Cardiac septum (tissue), 1 donor: ENCODE measurements at regions not wholly inside any gene's neighbourhood (a gene's known extent, or its start where the extent isn't known, plus 50 kb on each side); places are given as distances from the start of the nearest gene placed in this dataset.

ENCODE experiments used
- DNase-seq: peaks from one replicate; pipeline ENCODE4 v3.0.0-alpha.2; 2020; ENCODE audit warnings: low spot score
- intact Hi-C: fragments of 100-400 bp; cut with DNase I; formaldehyde crosslinking; loops from one replicate; pipeline ENCODE4 v1.14.0; 2022
- donor health status: DM: no; HTN: no; CAD: no.

DNA sequence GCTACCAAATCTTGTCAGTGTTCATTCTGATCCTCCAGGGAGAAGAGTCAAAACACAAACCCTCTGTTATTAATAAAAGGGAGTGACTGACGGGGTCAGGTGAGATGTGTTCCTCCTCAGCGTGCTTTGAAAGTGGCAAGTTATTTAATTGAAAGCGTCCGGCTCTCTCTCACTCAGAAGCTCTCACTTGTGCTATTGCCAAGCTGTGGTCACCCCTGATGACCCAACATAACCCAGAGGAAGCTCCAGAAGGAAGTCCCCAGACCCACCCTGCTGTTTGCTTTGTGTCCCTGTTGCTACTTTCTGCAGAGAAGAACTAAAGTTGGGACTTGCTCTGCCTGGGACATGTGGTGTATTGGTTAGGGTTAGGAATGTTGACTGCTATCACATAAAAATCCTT, 235.6 kb downstream of the EDEM1 start:
- intact Hi-C loops = no loop called here
- no peak for DNase-seq

GRCh38 chr3:5423523-5423922, 236.0 kb downstream of the EDEM1 start:
- intact Hi-C loops = no loop called here
- DNase-seq = no peak

GRCh38 chr3:5425371-5425770, 237.9 kb downstream of the EDEM1 start:
- DNase-seq = no peak
- intact Hi-C loops = no loop called here

DNA sequence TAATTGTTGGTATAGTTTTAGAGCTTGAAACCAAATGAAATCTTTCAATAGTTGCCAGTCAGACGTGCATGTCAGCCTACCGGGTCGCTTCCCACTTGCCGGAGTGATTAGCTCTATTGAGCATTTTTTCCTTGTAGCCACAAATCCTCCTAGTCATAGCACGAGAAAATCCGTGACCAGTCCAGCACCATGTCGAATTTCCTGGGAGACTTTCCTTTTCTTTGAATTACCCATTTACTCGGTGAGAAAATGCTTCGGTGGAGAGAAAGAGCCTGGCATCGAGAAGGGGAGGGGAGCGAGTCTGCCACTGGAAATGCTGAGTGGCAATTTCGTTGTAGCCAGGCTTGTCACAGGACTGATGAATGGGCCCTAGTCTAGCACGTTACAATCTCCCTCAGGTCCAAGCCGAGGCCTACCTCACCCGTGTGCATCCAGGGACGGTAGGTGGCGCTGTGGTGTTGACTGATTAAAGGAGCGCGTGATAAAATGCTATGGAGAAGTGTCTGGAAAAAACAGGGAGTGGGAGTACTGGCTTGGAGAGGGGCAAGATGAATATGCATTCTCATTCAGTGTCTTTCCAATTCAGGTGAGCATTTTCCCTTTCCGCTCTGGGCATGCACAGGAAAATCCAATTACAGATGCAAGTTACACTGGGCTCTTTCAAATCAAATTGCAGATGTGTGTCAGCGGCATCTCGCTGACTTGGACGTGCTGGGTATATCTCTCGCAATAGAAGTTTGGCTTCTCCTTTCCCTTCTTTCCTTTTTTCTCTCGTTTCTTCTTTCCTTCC, 238.8 kb downstream of the EDEM1 start:
- DNase-seq = no peak
- intact Hi-C loops = no loop called here

DNA sequence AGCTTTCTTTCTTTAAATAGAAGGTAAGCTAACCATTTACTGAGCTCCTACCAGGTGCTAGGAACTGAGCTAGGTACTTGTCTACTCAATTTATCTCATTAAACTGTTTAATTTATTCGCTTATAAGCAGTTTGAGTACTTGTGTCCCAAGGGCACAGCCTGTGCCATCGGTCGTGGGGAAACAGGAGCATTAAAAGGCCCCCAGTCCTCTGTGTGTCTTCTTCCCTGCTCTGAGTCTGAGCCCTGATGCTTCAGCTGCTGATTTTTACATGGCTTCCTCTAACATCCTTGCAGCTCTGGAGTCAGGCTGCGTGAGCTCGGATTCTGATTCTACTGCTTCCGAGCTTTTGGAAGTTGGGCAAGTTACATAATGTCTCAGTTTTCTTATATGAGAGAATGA, 239.5 kb downstream of the EDEM1 start:
- intact Hi-C loops = no loop called here
- DNase-seq = no peak

DNA sequence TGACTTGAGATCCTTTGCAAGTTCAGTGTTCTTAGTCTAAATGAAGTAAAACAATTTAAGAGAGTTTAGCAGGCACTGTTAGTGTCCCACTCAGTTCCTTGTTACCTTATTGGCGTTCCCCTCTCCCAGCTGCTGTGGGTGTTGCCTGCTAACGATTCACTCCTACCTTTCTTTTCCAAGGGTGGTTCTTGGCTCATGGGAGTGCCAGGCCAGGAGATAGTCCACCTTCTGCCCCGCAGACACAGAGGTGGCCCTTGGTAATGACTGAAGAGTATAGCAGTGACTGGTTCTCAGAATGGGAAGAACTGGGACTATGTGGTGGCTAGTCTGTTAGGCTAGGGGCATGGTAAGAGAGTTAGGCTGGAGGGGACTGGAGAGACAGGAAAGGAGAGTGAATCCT, 240.4 kb downstream of the EDEM1 start:
- intact Hi-C loops = no loop called here
- no peak for DNase-seq

DNA sequence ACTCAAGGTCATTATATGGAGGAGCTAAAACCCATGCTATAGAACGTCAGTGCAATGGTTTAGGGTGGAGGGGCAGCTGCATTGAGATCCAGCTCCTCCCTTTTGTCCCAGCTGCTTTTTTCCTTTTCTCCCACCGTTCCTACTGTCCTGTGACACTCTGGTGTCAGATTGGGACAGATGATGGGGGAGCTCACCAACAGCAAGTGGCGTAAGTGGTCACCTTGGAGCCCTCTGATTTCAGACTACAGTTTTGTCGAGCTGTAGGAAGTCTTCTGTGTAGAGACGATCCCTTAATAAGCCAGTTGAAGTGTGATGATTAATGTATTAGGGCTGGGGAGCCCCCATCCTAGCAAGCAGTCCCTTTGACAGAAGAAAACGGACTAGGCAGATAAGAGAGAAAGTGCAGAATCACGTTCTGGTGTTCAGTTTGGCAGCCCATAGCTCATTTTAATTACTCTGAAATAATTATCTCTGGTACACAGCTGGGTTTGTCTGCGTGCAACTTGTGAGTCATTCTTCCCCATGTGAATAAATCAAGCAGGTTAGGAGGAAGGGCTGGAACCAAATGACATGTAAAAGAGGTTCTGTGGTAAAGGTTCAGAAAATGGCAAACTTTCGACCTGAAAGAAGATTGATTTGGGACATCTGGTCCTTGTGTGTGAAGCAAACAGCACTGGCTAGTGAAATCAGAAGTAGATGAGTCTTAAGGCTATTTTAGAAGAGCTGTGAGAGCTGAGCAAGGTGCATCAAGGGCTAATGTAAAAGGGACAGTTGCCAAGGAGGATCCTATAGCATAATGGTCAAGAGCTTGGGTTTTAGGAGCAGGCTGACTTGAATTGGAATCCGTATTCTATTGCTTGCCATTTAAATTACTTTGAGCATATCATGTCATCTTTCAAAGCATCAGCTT, 241.4 kb downstream of the EDEM1 start:
- intact Hi-C loops = no loop called here
- no peak for DNase-seq

GRCh38 chr3:5429517-5429890, 242.0 kb downstream of the EDEM1 start:
- DNase-seq = no peak

GRCh38 chr3:5430701-5431100, 243.2 kb downstream of the EDEM1 start:
- DNase-seq = no peak
- intact Hi-C loops = no loop called here

More at GRCh38 chr3:5429517-5429890, 242.0 kb downstream of the EDEM1 start:
- intact Hi-C loops = no loop called here

DNA sequence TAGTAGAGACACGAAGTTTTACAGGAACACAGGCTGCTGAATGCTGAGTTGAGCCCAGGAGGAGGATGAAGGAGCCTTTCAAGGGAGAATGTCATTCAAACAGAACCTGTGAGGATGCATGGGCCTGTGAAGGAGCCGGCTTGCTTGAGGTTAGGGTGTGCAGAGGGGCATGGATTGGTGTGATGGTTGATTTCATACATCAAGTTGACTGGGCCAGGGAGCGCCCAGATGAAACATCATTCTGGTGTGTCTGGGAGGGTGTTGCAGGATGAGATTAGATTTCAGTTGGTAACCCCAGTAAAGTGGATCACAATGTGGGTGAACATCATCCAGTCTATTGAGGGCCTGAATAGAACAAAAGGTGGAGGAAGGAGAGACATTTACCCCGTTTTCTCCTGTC, 243.6 kb downstream of the EDEM1 start:
- intact Hi-C loops = no loop called here
- DNase-seq = no peak

- no peak for DNase-seq
- intact Hi-C loops = no loop called here
Measured at GRCh38 chr3:5431811-5432378, 244.4 kb downstream of the EDEM1 start.

DNA sequence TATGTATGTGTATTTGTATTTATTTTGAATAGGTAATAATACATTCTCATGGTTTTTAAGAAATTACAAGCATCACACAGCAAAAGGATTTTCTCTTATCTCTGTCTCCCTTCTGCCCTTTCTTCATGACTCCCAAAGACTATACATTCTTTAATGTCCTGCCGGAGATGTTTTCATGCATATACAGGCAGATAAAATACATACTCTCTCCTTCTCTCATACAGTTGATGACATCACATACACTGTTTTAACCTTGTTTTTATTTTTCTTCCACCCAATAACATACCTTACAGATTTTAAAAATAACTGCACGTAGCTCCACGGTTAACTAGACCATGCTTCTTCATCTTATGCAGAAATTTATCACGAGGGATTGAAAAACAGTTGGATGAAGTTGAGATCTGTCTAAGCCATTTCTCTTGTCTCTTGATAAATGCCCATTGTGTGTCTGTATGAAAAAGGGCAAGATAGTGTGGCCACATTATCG, 249.8 kb downstream of the EDEM1 start:
- intact Hi-C loops = no loop called here
- no peak for DNase-seq

GRCh38 chr3:5437783-5438323, 250.3 kb downstream of the EDEM1 start:
- DNase-seq = no peak
- intact Hi-C loops = no loop called here

GRCh38 chr3:5441401-5441800, 253.9 kb downstream of the EDEM1 start:
- intact Hi-C loops = no loop called here
- DNase-seq = no peak

DNA sequence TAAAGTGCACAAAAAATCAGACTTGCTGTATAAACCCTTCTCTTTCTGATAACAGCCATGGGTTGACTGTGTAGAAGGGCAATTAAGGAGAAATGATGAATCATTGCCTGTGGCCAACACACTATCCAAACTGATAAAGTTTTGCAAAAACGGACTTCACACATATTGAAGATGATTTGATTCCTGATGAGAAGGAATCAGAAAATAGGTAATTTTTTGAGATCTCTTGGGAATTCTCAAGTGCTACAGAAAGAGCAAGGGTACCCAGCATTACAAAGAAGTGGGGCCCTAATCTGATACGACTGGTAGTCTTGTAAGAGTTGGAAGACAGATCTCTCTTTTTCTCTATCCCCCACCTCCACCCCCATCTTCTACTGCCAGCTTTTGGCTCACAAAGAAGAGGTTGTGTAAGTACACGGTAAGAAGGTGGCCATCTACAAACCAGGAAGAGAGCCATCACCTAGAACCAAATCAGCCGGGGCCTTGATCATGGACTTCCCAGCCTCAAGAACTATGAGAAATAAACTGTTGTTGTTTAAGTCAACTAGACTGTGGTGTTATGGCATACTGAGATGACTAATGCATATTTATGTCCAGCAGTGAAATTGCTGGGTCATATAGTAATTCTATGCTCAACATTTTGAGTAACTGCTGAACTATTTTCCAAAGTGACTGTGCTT, 254.7 kb downstream of the EDEM1 start:
- DNase-seq = no peak
- intact Hi-C loops = no loop called here

DNA sequence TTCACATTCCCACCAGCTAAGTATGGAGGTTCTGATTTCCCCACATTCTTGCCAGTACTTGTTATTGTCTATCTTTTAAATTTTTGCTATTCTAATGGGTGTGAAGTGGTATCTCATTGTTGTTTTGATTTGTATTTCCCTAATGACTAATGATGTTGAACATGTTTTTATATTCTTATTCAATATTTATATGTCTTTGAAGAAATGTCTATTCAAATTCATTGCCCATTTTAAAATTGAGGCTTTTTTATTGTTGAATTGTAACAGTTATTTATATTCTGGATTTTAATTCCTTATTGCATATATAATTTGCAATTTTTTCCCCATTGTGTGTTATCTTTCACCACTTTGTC, 255.3 kb downstream of the EDEM1 start:
- no peak for DNase-seq

DNA sequence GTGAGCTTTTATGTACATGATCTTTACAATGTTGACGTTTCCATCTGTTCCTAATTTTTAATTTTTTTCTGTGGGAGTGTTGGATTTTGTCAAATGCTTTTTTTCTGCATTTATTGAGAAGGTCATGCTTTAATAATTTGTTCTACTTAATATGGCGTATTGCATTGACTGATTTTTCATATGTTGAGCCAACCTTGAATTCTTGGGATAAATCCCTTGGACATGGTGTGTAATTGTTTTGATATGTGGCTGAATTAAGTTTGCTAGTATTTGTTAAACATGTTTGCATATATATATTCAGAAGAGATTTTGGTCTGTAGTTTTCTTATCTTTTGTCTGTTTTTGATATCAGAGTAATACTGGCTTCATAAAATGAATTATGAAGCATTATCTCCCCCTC, 256.7 kb downstream of the EDEM1 start:
- intact Hi-C loops = no loop called here
- DNase-seq = no peak

More for the DNA sequence above, 255.3 kb downstream of the EDEM1 start:
- intact Hi-C loops = no loop called here

DNA sequence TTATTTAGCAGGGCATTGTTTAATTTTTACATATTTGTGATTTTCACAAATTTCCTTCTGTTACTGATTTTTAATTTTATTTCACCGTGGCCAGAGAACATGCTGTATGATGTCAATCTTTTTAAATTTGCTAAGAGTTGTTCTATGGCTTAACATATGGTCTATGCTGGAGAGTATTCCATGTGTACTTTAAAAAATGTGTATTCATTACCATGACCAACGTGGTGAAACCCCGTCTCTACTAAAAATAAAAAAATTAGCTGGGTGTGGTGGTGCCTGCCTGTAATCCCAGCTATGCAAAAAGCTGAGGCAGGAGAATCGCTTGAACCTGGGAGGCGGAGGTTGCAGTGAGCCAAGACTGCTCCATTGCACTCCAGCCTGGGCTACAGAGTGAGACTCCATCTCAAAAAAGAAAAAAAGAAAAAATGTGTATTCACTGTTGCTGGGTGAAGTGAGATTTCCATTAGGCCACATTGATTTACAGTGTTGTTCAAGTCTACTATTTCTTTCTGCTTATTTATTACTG, 258.2 kb downstream of the EDEM1 start:
- intact Hi-C loops = no loop called here
- no peak for DNase-seq

- DNase-seq = no peak
- intact Hi-C loops = no loop called here
Measured at GRCh38 chr3:5448246-5448645, 260.7 kb downstream of the EDEM1 start.
